Prostate gland (tissue), 2 donors: ENCODE measurements at regions not wholly inside any gene's neighbourhood (a gene's known extent, or its start where the extent isn't known, plus 50 kb on each side); places are given as distances from the start of the nearest gene placed in this dataset.

Source experiments
- CTCF ChIP-seq, 4 experiments: fragments of 200-600 bp in 2 of 4; fragments of 450-650 bp in 2 of 4; sonication (generic) in 2 of 4; IDR thresholded peaks; 1 replicate in 3 of 4; 2 replicates in 1 of 4; pipeline ENCODE4 v1.5.1; 2016 to 2019; ENCODE audit warnings: antibody characterized with exemption in 4 of 4, mild to moderate bottlenecking in 2 of 4, moderate library complexity in 2 of 4
- POLR2A ChIP-seq: fragments of 450-650 bp; IDR thresholded peaks from one replicate; pipeline ENCODE4 v1.6.1; 2016; ENCODE audit warnings: antibody characterized with exemption, mild to moderate bottlenecking

GRCh38 chr2:4914036-4914435, 778.1 kb upstream of the SOX11 start:
- TF ChIP-seq CTCF (IDR thresholded peaks at IDR 0.05) (no peak), POLR2A (no peak)
